ENCODE measurements at regions not wholly inside any gene's neighbourhood (a gene's known extent, or its start where the extent isn't known, plus 50 kb on each side); places are given as distances from the start of the nearest gene placed in this dataset.

DNA sequence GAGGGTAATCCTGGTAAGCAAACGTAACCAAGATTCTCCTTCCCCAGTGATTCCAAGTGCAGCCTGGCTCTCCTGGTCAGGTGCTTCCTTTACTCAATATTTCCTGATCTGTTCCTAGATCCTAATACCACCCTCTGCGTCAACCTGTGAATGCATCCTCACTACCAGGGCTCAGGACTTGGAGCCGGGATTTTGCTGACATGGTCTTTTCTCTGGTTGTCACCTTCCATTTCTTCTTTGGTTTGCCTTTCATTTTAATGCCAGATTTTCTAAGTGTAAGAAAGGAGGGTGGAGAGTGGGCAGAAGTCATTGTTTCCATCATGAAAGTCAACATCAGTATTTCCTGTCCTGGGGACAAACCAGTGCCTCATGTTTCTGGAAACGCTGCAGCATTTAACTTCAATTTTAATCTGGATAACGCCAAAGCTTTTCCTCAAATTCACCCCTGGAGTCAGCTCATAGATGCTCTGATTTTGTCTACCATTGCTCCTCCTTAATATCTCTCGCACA lies 210.4 kb upstream of the ZNF32 start:
- no peak for TF ChIP-seq POLR2AphosphoS5 (IDR thresholded peaks at IDR 0.05; ENCODE audit: low read depth, low read length)
- TF ChIP-seq, protein P1, sequence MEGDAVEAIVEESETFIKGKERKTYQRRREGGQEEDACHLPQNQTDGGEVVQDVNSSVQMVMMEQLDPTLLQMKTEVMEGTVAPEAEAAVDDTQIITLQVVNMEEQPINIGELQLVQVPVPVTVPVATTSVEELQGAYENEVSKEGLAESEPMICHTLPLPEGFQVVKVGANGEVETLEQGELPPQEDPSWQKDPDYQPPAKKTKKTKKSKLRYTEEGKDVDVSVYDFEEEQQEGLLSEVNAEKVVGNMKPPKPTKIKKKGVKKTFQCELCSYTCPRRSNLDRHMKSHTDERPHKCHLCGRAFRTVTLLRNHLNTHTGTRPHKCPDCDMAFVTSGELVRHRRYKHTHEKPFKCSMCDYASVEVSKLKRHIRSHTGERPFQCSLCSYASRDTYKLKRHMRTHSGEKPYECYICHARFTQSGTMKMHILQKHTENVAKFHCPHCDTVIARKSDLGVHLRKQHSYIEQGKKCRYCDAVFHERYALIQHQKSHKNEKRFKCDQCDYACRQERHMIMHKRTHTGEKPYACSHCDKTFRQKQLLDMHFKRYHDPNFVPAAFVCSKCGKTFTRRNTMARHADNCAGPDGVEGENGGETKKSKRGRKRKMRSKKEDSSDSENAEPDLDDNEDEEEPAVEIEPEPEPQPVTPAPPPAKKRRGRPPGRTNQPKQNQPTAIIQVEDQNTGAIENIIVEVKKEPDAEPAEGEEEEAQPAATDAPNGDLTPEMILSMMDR (IDR thresholded peaks at IDR 0.05) = no peak
- TF ChIP-seq, protein P2, sequence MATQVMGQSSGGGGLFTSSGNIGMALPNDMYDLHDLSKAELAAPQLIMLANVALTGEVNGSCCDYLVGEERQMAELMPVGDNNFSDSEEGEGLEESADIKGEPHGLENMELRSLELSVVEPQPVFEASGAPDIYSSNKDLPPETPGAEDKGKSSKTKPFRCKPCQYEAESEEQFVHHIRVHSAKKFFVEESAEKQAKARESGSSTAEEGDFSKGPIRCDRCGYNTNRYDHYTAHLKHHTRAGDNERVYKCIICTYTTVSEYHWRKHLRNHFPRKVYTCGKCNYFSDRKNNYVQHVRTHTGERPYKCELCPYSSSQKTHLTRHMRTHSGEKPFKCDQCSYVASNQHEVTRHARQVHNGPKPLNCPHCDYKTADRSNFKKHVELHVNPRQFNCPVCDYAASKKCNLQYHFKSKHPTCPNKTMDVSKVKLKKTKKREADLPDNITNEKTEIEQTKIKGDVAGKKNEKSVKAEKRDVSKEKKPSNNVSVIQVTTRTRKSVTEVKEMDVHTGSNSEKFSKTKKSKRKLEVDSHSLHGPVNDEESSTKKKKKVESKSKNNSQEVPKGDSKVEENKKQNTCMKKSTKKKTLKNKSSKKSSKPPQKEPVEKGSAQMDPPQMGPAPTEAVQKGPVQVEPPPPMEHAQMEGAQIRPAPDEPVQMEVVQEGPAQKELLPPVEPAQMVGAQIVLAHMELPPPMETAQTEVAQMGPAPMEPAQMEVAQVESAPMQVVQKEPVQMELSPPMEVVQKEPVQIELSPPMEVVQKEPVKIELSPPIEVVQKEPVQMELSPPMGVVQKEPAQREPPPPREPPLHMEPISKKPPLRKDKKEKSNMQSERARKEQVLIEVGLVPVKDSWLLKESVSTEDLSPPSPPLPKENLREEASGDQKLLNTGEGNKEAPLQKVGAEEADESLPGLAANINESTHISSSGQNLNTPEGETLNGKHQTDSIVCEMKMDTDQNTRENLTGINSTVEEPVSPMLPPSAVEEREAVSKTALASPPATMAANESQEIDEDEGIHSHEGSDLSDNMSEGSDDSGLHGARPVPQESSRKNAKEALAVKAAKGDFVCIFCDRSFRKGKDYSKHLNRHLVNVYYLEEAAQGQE (IDR thresholded peaks at IDR 0.05; ENCODE audit: insufficient read depth in 1 of 2, low read depth in 2 of 2, low read length in 1 of 2) = no peak
- no peak for TF ChIP-seq TCF7L2 (IDR thresholded peaks at IDR 0.05; ENCODE audit: low read depth, low read length)
- TF ChIP-seq SIN3A (IDR thresholded peaks at IDR 0.05; ENCODE audit: borderline replicate concordance, insufficient read depth, low read depth, low read length) = no peak
